Fibroblast of peridontal ligament (primary cell): ENCODE measurements at regions not wholly inside any gene's neighbourhood (a gene's known extent, or its start where the extent isn't known, plus 50 kb on each side); places are given as distances from the start of the nearest gene placed in this dataset.

Source experiments
- DNase-seq: peaks from one replicate; pipeline ENCODE4 v3.0.0-alpha.2; 2010; ENCODE audit errors: extremely low read depth

GRCh38 chr20:50258790-50259483 is 68.3 kb downstream of the CEBPB start:
- no peak for DNase-seq

- DNase-seq: no peak
Observed at GRCh38 chr20:50259705-50260478, 69.3 kb downstream of the CEBPB start.

- no peak for DNase-seq
Observed at GRCh38 chr20:50260479-50261221, 70.0 kb downstream of the CEBPB start.

GRCh38 chr20:50261471-50262212 is 71.0 kb downstream of the CEBPB start:
- DNase-seq: no peak

GRCh38 chr20:50263831-50264230 is 73.2 kb downstream of the CEBPB start:
- no peak for DNase-seq

- DNase-seq: no peak
Observed at GRCh38 chr20:50264534-50265145, 74.0 kb downstream of the CEBPB start.

- no peak for DNase-seq
Observed at GRCh38 chr20:50265245-50265946, 74.8 kb downstream of the CEBPB start.

- no peak for DNase-seq
Observed at GRCh38 chr20:50266293-50267040, 75.8 kb downstream of the CEBPB start.

- DNase-seq: peak; percentile 84
Observed at GRCh38 chr20:50267041-50267865, 76.6 kb downstream of the CEBPB start.

GRCh38 chr20:50267866-50268219 is 77.2 kb downstream of the CEBPB start:
- no peak for DNase-seq

GRCh38 chr20:50269091-50270033 is 78.7 kb downstream of the CEBPB start:
- DNase-seq: no peak

- no peak for DNase-seq
Observed at GRCh38 chr20:50270034-50270395, 79.4 kb downstream of the CEBPB start.

- no peak for DNase-seq
Observed at GRCh38 chr20:50270569-50270968, 79.9 kb downstream of the CEBPB start.

GRCh38 chr20:50271176-50271575 is 80.5 kb downstream of the CEBPB start:
- DNase-seq: no peak

- no peak for DNase-seq
Observed at GRCh38 chr20:50271612-50272011, 81.0 kb downstream of the CEBPB start.

GRCh38 chr20:50272030-50272723 is 81.5 kb downstream of the CEBPB start:
- DNase-seq: no peak

GRCh38 chr20:50272724-50273446 is 82.3 kb downstream of the CEBPB start:
- DNase-seq: no peak
